Amygdala (tissue), 56 donors: ENCODE measurements at regions not wholly inside any gene's neighbourhood (a gene's known extent, or its start where the extent isn't known, plus 50 kb on each side); places are given as distances from the start of the nearest gene placed in this dataset.
"Not testable (repeated sequence)": the region's sequence is repeated elsewhere in the genome, so short reads cannot be mapped to it uniquely, and the experiment has no call there.

Source experiments
- DNase-seq, 56 donors: peaks; one replicate each; lab custom pipeline; 2025; lab: John Stamatoyannopoulos, UW

GRCh38 chr10:62935022-62935421 is 118.9 kb upstream of the EGR2 start:
- DNase-seq, result no peak

- DNase-seq, result peak in 10 of 56 donors; percentile 2 to 18 (median 9)
Observed at GRCh38 chr10:62934258-62934657, 118.1 kb upstream of the EGR2 start.

DNA sequence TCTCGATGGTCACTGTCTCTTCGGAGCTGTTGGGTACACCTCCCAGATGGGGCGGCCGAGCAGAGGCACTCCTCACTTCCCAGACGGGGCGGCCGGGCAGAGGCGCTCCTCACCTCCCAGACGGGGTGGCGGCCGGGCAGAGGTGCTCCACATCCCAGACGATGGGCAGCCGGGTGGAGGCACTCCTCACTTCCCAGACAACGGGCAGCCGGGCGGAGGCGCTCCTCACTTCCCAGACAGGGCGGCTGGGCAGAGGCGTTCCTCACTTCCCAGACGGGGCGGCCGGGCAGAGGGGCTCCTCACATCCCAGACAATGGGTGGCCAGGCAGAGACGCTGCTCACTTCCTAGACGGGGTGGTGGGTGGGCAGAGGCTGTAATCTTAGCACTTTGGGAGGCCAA is 112.6 kb upstream of the EGR2 start:
- DNase-seq, result not testable (repeated sequence)

DNA sequence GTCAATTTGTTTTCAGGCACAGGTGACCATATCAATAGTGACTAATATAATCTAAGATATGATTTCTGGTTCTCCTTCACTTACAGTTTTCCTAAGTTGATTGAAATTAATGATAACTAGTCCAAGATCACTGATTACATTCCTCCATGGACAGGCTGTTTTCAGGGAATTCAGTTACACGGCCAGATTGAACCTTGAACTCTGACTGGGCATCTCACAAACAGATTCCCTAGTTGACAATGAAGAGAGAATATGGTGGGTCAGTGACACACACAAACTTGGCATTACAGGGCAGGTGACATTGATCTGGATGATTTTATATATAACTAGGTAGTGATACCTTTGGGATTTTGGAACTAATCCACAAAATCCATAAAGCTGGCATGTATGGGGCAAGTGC is 110.2 kb upstream of the EGR2 start:
- no peak for DNase-seq

GRCh38 chr10:62924344-62924748 is 108.2 kb upstream of the EGR2 start:
- DNase-seq, result no peak

- DNase-seq, result no peak
Observed at GRCh38 chr10:62919776-62920175, 103.6 kb upstream of the EGR2 start.

- no peak for DNase-seq
Observed at GRCh38 chr10:62917475-62918238, 101.5 kb upstream of the EGR2 start.

DNA sequence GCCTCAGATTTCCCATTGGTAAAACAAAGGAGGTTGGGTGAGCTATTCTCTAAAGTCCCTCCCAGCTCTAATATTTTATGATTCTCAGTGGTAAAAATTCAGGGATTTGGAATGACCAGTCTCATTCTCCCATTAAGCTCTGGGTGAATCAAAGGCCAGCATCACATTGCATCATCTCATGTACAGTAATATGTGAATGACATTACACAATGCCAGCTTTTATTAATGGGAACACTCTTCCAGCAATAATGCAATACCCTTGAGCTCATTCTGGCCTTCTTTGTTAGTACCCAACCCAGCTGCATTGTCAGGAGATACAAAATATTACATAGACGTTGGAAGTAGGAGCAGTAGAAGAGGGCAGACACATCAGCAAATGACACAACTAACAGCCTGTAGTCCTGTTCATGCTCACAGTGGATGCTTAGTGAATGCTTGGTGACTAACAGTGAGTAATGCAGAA is 100.0 kb upstream of the EGR2 start:
- DNase-seq, result no peak

DNA sequence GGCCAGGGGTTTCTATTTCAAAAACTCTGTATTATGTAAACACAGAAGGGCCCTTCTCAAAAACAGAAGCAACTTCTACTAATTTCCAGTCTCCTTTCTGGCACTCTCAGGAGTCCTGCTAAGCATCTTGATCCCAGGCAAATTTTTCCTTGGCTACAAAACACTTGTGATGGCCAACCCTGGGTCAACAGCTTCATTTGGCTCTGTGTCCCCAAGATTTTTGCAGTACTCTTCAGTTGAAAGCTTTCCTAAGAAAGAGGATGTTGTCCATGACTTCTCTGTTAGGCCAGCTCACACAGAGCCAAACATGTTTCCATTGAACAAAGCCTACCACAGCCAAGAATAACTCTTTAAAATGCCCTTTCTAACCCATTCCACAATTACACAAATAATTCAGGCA is 99.0 kb upstream of the EGR2 start:
- DNase-seq, result no peak

GRCh38 chr10:62912086-62912485 is 95.9 kb upstream of the EGR2 start:
- DNase-seq, result no peak

DNA sequence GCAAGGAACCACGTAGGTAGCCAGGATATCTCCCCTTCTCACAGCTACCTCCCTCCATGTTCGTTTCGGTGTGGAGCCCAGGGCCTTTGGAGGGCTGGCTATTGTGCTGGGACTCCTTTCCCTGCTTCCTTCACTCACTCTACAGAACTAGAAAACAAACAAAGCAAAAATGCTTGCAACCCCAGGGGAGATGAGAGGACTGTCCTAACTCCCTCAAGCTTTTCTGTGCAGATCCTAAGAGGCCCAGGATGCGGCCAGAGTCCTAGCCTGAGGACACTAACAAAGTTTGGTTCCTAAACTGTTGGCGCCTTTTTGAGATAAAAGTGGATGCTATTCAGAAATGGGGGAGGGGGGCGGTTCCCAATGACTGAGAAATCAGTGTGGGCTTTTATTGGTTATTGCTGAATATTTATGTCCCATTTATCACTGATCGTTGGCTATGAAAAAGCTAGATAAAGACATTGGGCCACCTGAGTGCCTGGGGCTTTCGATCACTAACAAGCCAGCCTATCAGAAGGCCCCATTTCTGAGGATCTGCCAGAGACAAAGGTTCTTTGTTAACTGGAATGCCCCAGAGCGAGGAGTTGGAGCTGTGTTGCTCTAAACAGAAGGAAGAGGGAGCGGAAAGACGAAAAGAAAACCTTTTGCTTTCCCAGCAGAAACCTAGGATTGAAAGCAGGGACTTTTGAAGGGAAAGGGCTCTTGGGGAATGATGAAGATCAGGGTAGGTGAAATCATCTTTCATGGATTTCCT is 95.2 kb upstream of the EGR2 start:
- peak in 18 of 56 donors; percentile 3 to 50 (median 16) for DNase-seq

GRCh38 chr10:62907470-62908212 is 91.5 kb upstream of the EGR2 start:
- no peak for DNase-seq

DNA sequence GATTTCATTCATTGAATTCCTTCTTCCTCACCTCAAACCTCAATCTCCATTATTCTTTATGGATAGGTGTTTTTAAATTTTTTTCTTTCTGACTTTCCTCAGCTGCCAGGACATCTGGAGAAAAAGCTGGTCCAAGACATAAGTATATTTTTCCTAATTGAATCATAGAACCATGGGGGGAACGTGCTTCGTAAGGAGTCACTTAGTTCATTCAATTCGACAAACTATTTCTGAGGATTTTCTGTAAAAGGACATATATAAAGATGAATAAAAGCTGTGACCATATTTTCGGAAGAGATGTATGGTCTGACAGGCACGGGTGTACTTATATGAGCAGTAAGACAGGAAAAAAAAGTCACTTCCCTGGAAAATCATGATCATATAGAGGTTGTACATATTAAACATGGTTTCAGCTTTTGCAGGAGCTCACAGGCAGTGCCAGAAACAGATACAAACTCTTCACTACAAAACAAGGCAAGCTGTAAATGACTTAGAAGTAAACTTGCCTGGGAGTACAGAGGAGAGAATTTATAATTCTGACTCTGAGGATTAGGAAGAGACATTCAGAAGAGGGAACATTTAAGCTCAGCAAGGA is 88.2 kb upstream of the EGR2 start:
- no peak for DNase-seq

DNA sequence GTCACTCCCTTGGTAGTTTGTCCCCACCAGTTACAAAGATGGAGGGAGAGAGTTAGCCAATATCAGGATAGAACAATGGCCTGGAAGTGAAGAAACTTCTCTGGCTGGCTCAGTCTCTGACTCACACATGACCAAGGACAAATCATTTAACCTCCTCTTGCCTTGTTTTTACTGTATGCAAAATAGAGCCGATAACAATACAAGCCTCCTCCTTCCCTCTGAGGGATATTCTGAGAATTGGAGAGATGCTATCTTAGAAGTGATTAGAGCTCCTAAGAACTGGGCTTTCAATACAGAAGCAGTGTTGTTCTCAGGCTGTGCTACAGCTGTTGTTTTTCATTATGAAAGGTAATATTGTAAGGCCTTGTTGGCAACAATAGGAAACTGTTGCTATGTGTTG is 87.7 kb upstream of the EGR2 start:
- DNase-seq, result no peak

- no peak for DNase-seq
Observed at GRCh38 chr10:62900829-62901571, 84.8 kb upstream of the EGR2 start.

- no peak for DNase-seq
Observed at GRCh38 chr10:62899311-62899710, 83.1 kb upstream of the EGR2 start.

DNA sequence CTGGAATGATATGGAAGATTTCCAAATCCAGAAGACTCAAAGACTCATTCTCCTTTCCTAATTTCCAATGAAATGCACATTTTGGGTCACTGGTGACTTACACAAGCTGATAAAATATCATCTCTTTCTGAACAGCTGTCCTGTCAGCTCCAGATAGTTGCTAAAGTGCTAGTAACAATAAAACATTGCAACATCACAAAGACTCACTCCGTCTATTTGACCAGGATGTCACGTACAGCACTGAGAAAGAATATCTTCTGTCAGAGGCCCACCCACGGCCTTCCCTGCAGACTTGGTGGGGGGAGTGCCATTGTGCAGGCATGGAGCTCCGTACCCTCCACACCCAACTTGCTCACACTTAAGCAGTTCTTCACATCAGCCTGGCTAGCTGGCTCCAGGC is 78.9 kb upstream of the EGR2 start:
- no peak for DNase-seq

DNA sequence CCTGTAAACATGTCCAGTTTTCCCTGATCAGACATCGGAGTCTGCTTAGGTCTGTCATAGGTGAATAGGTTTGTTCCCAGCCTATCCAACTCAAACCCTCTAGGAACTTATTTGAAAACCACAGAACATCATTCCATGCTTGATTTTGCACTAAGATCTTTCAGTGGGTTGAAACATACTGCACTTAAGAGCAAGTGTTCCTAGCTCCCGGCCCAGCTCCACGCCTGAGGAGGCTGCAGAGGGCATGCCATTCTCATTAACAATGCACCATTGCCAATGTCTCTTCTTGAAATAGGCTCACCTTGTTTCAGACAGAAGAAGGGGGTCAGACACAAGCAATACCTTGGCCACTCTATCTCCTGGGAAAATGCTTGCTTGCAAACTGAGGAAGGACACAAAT is 78.0 kb upstream of the EGR2 start:
- no peak for DNase-seq

GRCh38 chr10:62893036-62893435 is 76.9 kb upstream of the EGR2 start:
- no peak for DNase-seq

- DNase-seq, result no peak
Observed at GRCh38 chr10:62890395-62890794, 74.2 kb upstream of the EGR2 start.
